Endothelial cell of umbilical vein (primary cell): ENCODE measurements at regions not wholly inside any gene's neighbourhood (a gene's known extent, or its start where the extent isn't known, plus 50 kb on each side); places are given as distances from the start of the nearest gene placed in this dataset.

Source experiments
- CTCF ChIP-seq, 2 donors: IDR thresholded peaks; 1 replicate in 1 of 2; 2 replicates in 1 of 2; pipeline ENCODE4 v1.5.1; 2011; ENCODE audit warnings: low read length in 2 of 2, mild to moderate bottlenecking in 2 of 2, moderate library complexity in 2 of 2, control low read depth in 1 of 2, inconsistent platforms in 1 of 2, low read depth in 1 of 2; ENCODE audit not compliant: insufficient read depth in 1 of 2; ENCODE audit errors: extremely low read depth in 1 of 2
- EZH2 ChIP-seq: IDR thresholded peaks from 2 replicates; pipeline ENCODE4 v1.6.1; 2012; ENCODE audit warnings: borderline replicate concordance, low read depth, mild to moderate bottlenecking, moderate library complexity, low read length, inconsistent platforms; ENCODE audit not compliant: severe bottlenecking
- MAX ChIP-seq: IDR thresholded peaks from 2 replicates; pipeline ENCODE4 v1.6.1; 2011; ENCODE audit not compliant: insufficient read depth, insufficient read length
- POLR2A ChIP-seq: IDR thresholded peaks from 2 replicates; pipeline ENCODE4 v1.6.1; 2012; ENCODE audit warnings: low read depth, mild to moderate bottlenecking, control low read depth, low read length

GRCh38 chr4:188245651-188246050 lies 106.4 kb downstream of the TRIML1 start:
- TF ChIP-seq CTCF (IDR thresholded peaks at IDR 0.05; ENCODE audit: extremely low read depth in 1 of 2, insufficient read depth in 1 of 2, low read depth in 1 of 2, low read length in 2 of 2) (no peak), POLR2A (no peak), EZH2 (no peak), MAX (no peak)
